ENCODE measurements at regions not wholly inside any gene's neighbourhood (a gene's known extent, or its start where the extent isn't known, plus 50 kb on each side); places are given as distances from the start of the nearest gene placed in this dataset.

- DNase-seq: no peak
Measured at GRCh38 chr6:65830151-65830550, 123.1 kb upstream of the EYS start.

- DNase-seq: peak; percentile 6
Measured at GRCh38 chr6:65819152-65819551, 112.1 kb upstream of the EYS start.

GRCh38 chr6:65818576-65818975 lies 111.5 kb upstream of the EYS start:
- no peak for DNase-seq

GRCh38 chr6:65816991-65817390 lies 110.0 kb upstream of the EYS start:
- DNase-seq: no peak

- DNase-seq: no peak
Measured at GRCh38 chr6:65814071-65814470, 107.0 kb upstream of the EYS start.

- DNase-seq: no peak
Measured at GRCh38 chr6:65803186-65803585, 96.2 kb upstream of the EYS start.

- DNase-seq: no peak
Measured at GRCh38 chr6:65799389-65799788, 92.4 kb upstream of the EYS start.

GRCh38 chr6:65798280-65799014 lies 91.4 kb upstream of the EYS start:
- no peak for DNase-seq

- no peak for DNase-seq
Measured at GRCh38 chr6:65790666-65791065, 83.6 kb upstream of the EYS start.

- DNase-seq: no peak
Measured at GRCh38 chr6:65787787-65788186, 80.8 kb upstream of the EYS start.

GRCh38 chr6:65786815-65787214 lies 79.8 kb upstream of the EYS start:
- no peak for DNase-seq

- DNase-seq: no peak
Measured at GRCh38 chr6:65780691-65781090, 73.7 kb upstream of the EYS start.

GRCh38 chr6:65776332-65776731 lies 69.3 kb upstream of the EYS start:
- DNase-seq: no peak

- no peak for DNase-seq
Measured at GRCh38 chr6:65771946-65772345, 64.9 kb upstream of the EYS start.

GRCh38 chr6:65761890-65762289 lies 54.9 kb upstream of the EYS start:
- DNase-seq: no peak

GRCh38 chr6:65760285-65760684 lies 53.3 kb upstream of the EYS start:
- DNase-seq: no peak
